ENCODE measurements at regions not wholly inside any gene's neighbourhood (a gene's known extent, or its start where the extent isn't known, plus 50 kb on each side); places are given as distances from the start of the nearest gene placed in this dataset.

- Histone ChIP-seq H3K27me3 (ENCODE audit: control insufficient read depth, insufficient read depth, low read length) (no peaks in the 10 kb centered on the region), H3K4me3 (ENCODE audit: insufficient read depth, low read depth, low read length) (no peak overlapping the region), H3K36me3 (replicated peaks; ENCODE audit: control insufficient read depth, insufficient read depth, low read length) (no peaks in the 10 kb centered on the region)
- no peak for DNase-seq
Observed at GRCh38 chr6:1075880-1076279, 236.0 kb upstream of the FOXQ1 start.

- Histone ChIP-seq H3K27me3 (ENCODE audit: control insufficient read depth, insufficient read depth, low read length) (no peaks in the 10 kb centered on the region), H3K36me3 (replicated peaks; ENCODE audit: control insufficient read depth, insufficient read depth, low read length) (no peaks in the 10 kb centered on the region), H3K4me3 (ENCODE audit: insufficient read depth, low read depth, low read length) (no peak overlapping the region)
- DNase-seq = no peak
Observed at GRCh38 chr6:1075444-1075843, 236.5 kb upstream of the FOXQ1 start.

GRCh38 chr6:1070085-1070521 is 241.8 kb upstream of the FOXQ1 start:
- H3K36me3 ChIP-seq (replicated peaks; ENCODE audit: control insufficient read depth, insufficient read depth, low read length) = no peaks in the 10 kb centered on the region
- DNase-seq = no peak
- no peak overlapping the region for H3K4me3 ChIP-seq (ENCODE audit: insufficient read depth, low read depth, low read length)
- no peaks in the 10 kb centered on the region for H3K27me3 ChIP-seq (ENCODE audit: control insufficient read depth, insufficient read depth, low read length)

- no peak overlapping the region for H3K4me3 ChIP-seq (ENCODE audit: insufficient read depth, low read depth, low read length)
- no peaks in the 10 kb centered on the region for H3K36me3 ChIP-seq (replicated peaks; ENCODE audit: control insufficient read depth, insufficient read depth, low read length)
- H3K27me3 ChIP-seq (ENCODE audit: control insufficient read depth, insufficient read depth, low read length) = no peaks in the 10 kb centered on the region
- no peak for DNase-seq
Observed at GRCh38 chr6:1068905-1069304, 243.0 kb upstream of the FOXQ1 start.

- no peaks in the 10 kb centered on the region for H3K27me3 ChIP-seq (ENCODE audit: control insufficient read depth, insufficient read depth, low read length)
- no peak for DNase-seq
- H3K4me3 ChIP-seq (ENCODE audit: insufficient read depth, low read depth, low read length) = no peak overlapping the region
- H3K36me3 ChIP-seq (replicated peaks; ENCODE audit: control insufficient read depth, insufficient read depth, low read length) = no peaks in the 10 kb centered on the region
Observed at GRCh38 chr6:1068068-1068467, 243.8 kb upstream of the FOXQ1 start.

GRCh38 chr6:1067346-1067745 is 244.6 kb upstream of the FOXQ1 start:
- DNase-seq = no peak

GRCh38 chr6:1066449-1067090 is 245.3 kb upstream of the FOXQ1 start:
- DNase-seq = no peak
- H3K4me3 ChIP-seq (ENCODE audit: insufficient read depth, low read depth, low read length) = no peak overlapping the region
- H3K27me3 ChIP-seq (ENCODE audit: control insufficient read depth, insufficient read depth, low read length) = no peaks in the 10 kb centered on the region
- no peaks in the 10 kb centered on the region for H3K36me3 ChIP-seq (replicated peaks; ENCODE audit: control insufficient read depth, insufficient read depth, low read length)

More at GRCh38 chr6:1067346-1067745, 244.6 kb upstream of the FOXQ1 start:
- no peak overlapping the region for H3K4me3 ChIP-seq (ENCODE audit: insufficient read depth, low read depth, low read length)
- H3K36me3 ChIP-seq (replicated peaks; ENCODE audit: control insufficient read depth, insufficient read depth, low read length) = no peaks in the 10 kb centered on the region
- H3K27me3 ChIP-seq (ENCODE audit: control insufficient read depth, insufficient read depth, low read length) = no peaks in the 10 kb centered on the region

- H3K27me3 ChIP-seq (ENCODE audit: control insufficient read depth, insufficient read depth, low read length) = no peaks in the 10 kb centered on the region
- no peak for DNase-seq
- H3K36me3 ChIP-seq (replicated peaks; ENCODE audit: control insufficient read depth, insufficient read depth, low read length) = no peaks in the 10 kb centered on the region
- H3K4me3 ChIP-seq (ENCODE audit: insufficient read depth, low read depth, low read length) = no peak overlapping the region
Observed at GRCh38 chr6:1065986-1066385, 245.9 kb upstream of the FOXQ1 start.

GRCh38 chr6:1063671-1064355 is 248.1 kb upstream of the FOXQ1 start:
- Histone ChIP-seq H3K27me3 (ENCODE audit: control insufficient read depth, insufficient read depth, low read length) (no peaks in the 10 kb centered on the region), H3K4me3 (ENCODE audit: insufficient read depth, low read depth, low read length) (no peak overlapping the region), H3K36me3 (replicated peaks; ENCODE audit: control insufficient read depth, insufficient read depth, low read length) (no peaks in the 10 kb centered on the region)
- no peak for DNase-seq

GRCh38 chr6:1062786-1063545 is 248.9 kb upstream of the FOXQ1 start:
- no peaks in the 10 kb centered on the region for H3K27me3 ChIP-seq (ENCODE audit: control insufficient read depth, insufficient read depth, low read length)
- no peak overlapping the region for H3K4me3 ChIP-seq (ENCODE audit: insufficient read depth, low read depth, low read length)
- H3K36me3 ChIP-seq (replicated peaks; ENCODE audit: control insufficient read depth, insufficient read depth, low read length) = no peaks in the 10 kb centered on the region
- peak; percentile 72 for DNase-seq

GRCh38 chr6:1059596-1059995 is 252.3 kb upstream of the FOXQ1 start:
- DNase-seq = peak; percentile 57
- H3K36me3 ChIP-seq (replicated peaks; ENCODE audit: control insufficient read depth, insufficient read depth, low read length) = no peaks in the 10 kb centered on the region
- no peak overlapping the region for H3K4me3 ChIP-seq (ENCODE audit: insufficient read depth, low read depth, low read length)
- H3K27me3 ChIP-seq (ENCODE audit: control insufficient read depth, insufficient read depth, low read length) = no peaks in the 10 kb centered on the region

GRCh38 chr6:1057490-1058135 is 254.3 kb upstream of the FOXQ1 start:
- no peaks in the 10 kb centered on the region for H3K36me3 ChIP-seq (replicated peaks; ENCODE audit: control insufficient read depth, insufficient read depth, low read length)
- H3K4me3 ChIP-seq (ENCODE audit: insufficient read depth, low read depth, low read length) = no peak overlapping the region
- H3K27me3 ChIP-seq (ENCODE audit: control insufficient read depth, insufficient read depth, low read length) = no peaks in the 10 kb centered on the region
- no peak for DNase-seq

- no peak for DNase-seq
Observed at GRCh38 chr6:1055015-1055921, 256.6 kb upstream of the FOXQ1 start.

GRCh38 chr6:1054653-1055014 is 257.3 kb upstream of the FOXQ1 start:
- no peaks in the 10 kb centered on the region for H3K27me3 ChIP-seq (ENCODE audit: control insufficient read depth, insufficient read depth, low read length)
- no peaks in the 10 kb centered on the region for H3K36me3 ChIP-seq (replicated peaks; ENCODE audit: control insufficient read depth, insufficient read depth, low read length)
- H3K4me3 ChIP-seq (ENCODE audit: insufficient read depth, low read depth, low read length) = no peak overlapping the region
- DNase-seq = no peak

More at GRCh38 chr6:1055015-1055921, 256.6 kb upstream of the FOXQ1 start:
- H3K4me3 ChIP-seq (ENCODE audit: insufficient read depth, low read depth, low read length) = no peak overlapping the region
- H3K36me3 ChIP-seq (replicated peaks; ENCODE audit: control insufficient read depth, insufficient read depth, low read length) = no peaks in the 10 kb centered on the region
- no peaks in the 10 kb centered on the region for H3K27me3 ChIP-seq (ENCODE audit: control insufficient read depth, insufficient read depth, low read length)

Measured in H7 (cell line).